Activated CD4-positive, alpha-beta T cell treated with anti-CD3 and anti-CD28 coated beads, Interleukin-2, amount 10 ng/mL, durations not matched to agents 24 days and 14 days (primary cell): ENCODE measurements at regions not wholly inside any gene's neighbourhood (a gene's known extent, or its start where the extent isn't known, plus 50 kb on each side); places are given as distances from the start of the nearest gene placed in this dataset.
"Not testable (repeated sequence)": the region's sequence is repeated elsewhere in the genome, so short reads cannot be mapped to it uniquely, and the experiment has no call there.

Experiments
- DNase-seq: peaks from one replicate; pipeline ENCODE4 v3.0.0; 2022
- H3K27ac Mint-ChIP-seq: one replicate; pipeline ENCODE4 v1.8.0; 2022; ENCODE audit warnings: mild to moderate bottlenecking, mixed read lengths
- H3K27me3 Mint-ChIP-seq: one replicate; pipeline ENCODE4 v1.8.0; 2022; ENCODE audit warnings: mixed read lengths
- H3K36me3 Mint-ChIP-seq: one replicate; pipeline ENCODE4 v1.8.0; 2022; ENCODE audit warnings: low read depth, mild to moderate bottlenecking, mixed read lengths
- H3K4me1 Mint-ChIP-seq: one replicate; pipeline ENCODE4 v1.8.0; 2021; ENCODE audit warnings: mixed read lengths
- H3K4me3 Mint-ChIP-seq: one replicate; pipeline ENCODE4 v1.8.0; 2022; ENCODE audit warnings: mild to moderate bottlenecking, moderate library complexity, mixed read lengths
- H3K9me3 Mint-ChIP-seq: one replicate; pipeline ENCODE4 v1.8.0; 2021; ENCODE audit warnings: mixed read lengths
- intact Hi-C: fragments of 100-400 bp; cut with micrococcal nuclease; formaldehyde crosslinking; loops from one replicate; pipeline ENCODE4 v1.15.1; 2023

GRCh38 chr12:25884024-25884919 is 74.2 kb upstream of the RASSF8 start:
- Mint-ChIP-seq H3K27me3 (peaks cover 2% of the 10 kb centered on the region), H3K36me3 (no peaks in the 10 kb centered on the region), H3K4me1 (no peaks in the 10 kb centered on the region), H3K4me3 (no peak overlapping the region), H3K9me3 (no peaks in the 10 kb centered on the region), H3K27ac (no peak overlapping the region)
- intact Hi-C loops = no loop called here
- no peak for DNase-seq

DNA sequence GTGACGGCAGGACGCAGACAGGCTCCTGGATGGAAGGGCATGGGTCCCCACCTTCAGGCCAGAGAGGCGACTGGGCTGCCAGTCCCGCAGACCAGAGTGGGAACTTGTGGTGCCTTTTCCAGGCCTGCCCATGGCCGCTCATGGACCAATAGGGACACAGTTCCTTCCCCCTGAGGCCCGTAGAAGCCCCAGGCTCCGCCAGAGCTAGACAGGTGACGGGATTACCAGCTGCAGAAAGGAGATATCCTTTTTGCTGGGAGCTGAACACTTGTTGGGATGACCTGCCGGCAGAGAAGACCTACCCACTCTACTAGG is 73.6 kb upstream of the RASSF8 start:
- H3K36me3 Mint-ChIP-seq = no peaks in the 10 kb centered on the region
- H3K27ac Mint-ChIP-seq = no peak overlapping the region
- peaks cover 2% of the 10 kb centered on the region for H3K27me3 Mint-ChIP-seq
- H3K4me3 Mint-ChIP-seq = no peak overlapping the region
- H3K4me1 Mint-ChIP-seq = no peaks in the 10 kb centered on the region
- DNase-seq = no peak
- intact Hi-C loops = no loop called here
- no peaks in the 10 kb centered on the region for H3K9me3 Mint-ChIP-seq

- Mint-ChIP-seq H3K27ac (no peak overlapping the region), H3K4me3 (no peak overlapping the region), H3K9me3 (no peaks in the 10 kb centered on the region), H3K27me3 (peaks cover 2% of the 10 kb centered on the region), H3K36me3 (no peaks in the 10 kb centered on the region), H3K4me1 (no peaks in the 10 kb centered on the region)
- intact Hi-C loops = no loop called here
- DNase-seq = no peak
These were observed 72.1 kb upstream of the RASSF8 start for GRCh38 chr12:25886396-25886795.

- no peaks in the 10 kb centered on the region for H3K4me1 Mint-ChIP-seq
- intact Hi-C loops = no loop called here
- DNase-seq = no peak
- no peak overlapping the region for H3K27ac Mint-ChIP-seq
- no peaks in the 10 kb centered on the region for H3K9me3 Mint-ChIP-seq
- H3K27me3 Mint-ChIP-seq = no peaks in the 10 kb centered on the region
- no peaks in the 10 kb centered on the region for H3K36me3 Mint-ChIP-seq
- H3K4me3 Mint-ChIP-seq = no peak overlapping the region
These were observed 71.1 kb upstream of the RASSF8 start for GRCh38 chr12:25887367-25887766.

- Mint-ChIP-seq H3K27ac (no peak overlapping the region), H3K4me1 (no peaks in the 10 kb centered on the region), H3K4me3 (no peak overlapping the region), H3K27me3 (no peaks in the 10 kb centered on the region), H3K9me3 (no peaks in the 10 kb centered on the region), H3K36me3 (no peaks in the 10 kb centered on the region)
- intact Hi-C loops = no loop called here
- DNase-seq = no peak
These were observed 69.3 kb upstream of the RASSF8 start for GRCh38 chr12:25889185-25889584.

- intact Hi-C loops, H3K27me3 Mint-ChIP-seq, H3K4me1 Mint-ChIP-seq, H3K36me3 Mint-ChIP-seq, DNase-seq, H3K4me3 Mint-ChIP-seq, H3K9me3 Mint-ChIP-seq, H3K27ac Mint-ChIP-seq: not testable (repeated sequence)
These were observed 67.4 kb upstream of the RASSF8 start for GRCh38 chr12:25891095-25891494.

DNA sequence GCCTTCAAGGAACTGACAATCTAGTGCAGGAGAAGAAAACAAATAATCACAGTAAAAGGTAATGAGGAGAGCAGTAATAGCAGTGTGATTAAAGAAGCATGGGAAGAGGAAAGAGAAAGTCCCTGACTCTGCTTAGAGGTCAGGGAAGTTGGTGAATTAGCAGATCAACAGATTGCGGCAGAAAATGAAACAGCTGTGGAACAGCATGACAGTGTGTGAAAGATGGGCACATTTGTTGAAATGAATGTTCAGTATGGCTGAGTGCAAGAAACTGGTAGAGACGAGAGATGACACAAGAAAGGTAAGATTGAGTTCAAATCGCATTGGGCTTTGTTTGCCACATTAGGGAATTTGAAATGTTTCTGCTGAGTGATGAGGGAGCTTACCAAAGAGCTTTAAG is 63.7 kb upstream of the RASSF8 start:
- no peaks in the 10 kb centered on the region for H3K9me3 Mint-ChIP-seq
- no peak overlapping the region for H3K4me3 Mint-ChIP-seq

GRCh38 chr12:25896981-25897380 is 61.5 kb upstream of the RASSF8 start:
- intact Hi-C loops = no loop called here
- Mint-ChIP-seq H3K27ac (no peak overlapping the region), H3K4me3 (no peak overlapping the region), H3K27me3 (peaks cover 2% of the 10 kb centered on the region), H3K4me1 (no peaks in the 10 kb centered on the region), H3K9me3 (no peaks in the 10 kb centered on the region), H3K36me3 (no peaks in the 10 kb centered on the region)
- DNase-seq = no peak

More for the DNA sequence above, 63.7 kb upstream of the RASSF8 start:
- no peak overlapping the region for H3K27ac Mint-ChIP-seq
- DNase-seq = no peak
- H3K36me3 Mint-ChIP-seq = no peaks in the 10 kb centered on the region
- H3K4me1 Mint-ChIP-seq = no peaks in the 10 kb centered on the region
- intact Hi-C loops = no loop called here
- no peaks in the 10 kb centered on the region for H3K27me3 Mint-ChIP-seq

DNA sequence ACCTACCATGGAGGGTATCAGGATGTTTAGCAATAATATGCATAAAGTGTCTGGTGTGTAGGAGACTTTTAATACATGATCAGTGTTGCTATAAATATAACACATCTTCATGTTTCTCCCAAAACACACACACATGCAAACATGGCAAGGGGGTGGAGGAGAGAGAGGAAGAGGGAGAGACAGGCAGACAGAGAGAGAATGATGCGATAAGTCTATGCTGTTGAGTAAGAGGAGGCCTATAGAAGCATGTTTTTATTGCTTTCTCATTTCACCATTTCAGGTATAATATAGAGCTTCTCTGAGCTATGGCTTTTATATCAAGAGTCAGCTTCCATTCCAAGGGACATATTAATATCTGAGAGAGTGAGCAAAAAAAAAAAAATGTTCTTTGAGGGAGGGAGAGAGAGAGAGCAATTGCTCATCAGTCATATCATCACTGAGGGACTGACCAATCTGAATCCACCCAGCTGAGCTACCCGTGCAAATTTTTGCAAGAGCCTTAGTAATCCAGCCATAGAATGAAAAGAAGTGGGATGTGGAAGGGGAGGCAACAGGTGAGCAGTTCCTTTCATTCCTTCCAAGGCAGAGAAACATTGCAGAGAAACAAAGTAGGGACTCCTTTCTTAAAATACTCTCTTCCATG is 54.8 kb upstream of the RASSF8 start:
- no peaks in the 10 kb centered on the region for H3K9me3 Mint-ChIP-seq
- H3K27me3 Mint-ChIP-seq = peaks cover 3% of the 10 kb centered on the region
- intact Hi-C loops = no loop called here
- H3K27ac Mint-ChIP-seq = no peak overlapping the region
- no peak overlapping the region for H3K4me3 Mint-ChIP-seq
- H3K36me3 Mint-ChIP-seq = no peaks in the 10 kb centered on the region
- H3K4me1 Mint-ChIP-seq = no peaks in the 10 kb centered on the region
- no peak for DNase-seq

GRCh38 chr12:25904442-25904841 is 54.0 kb upstream of the RASSF8 start:
- Mint-ChIP-seq H3K27me3 (peaks cover 3% of the 10 kb centered on the region), H3K36me3 (no peaks in the 10 kb centered on the region), H3K27ac (no peak overlapping the region), H3K9me3 (no peaks in the 10 kb centered on the region), H3K4me3 (no peak overlapping the region), H3K4me1 (no peaks in the 10 kb centered on the region)
- intact Hi-C loops = no loop called here
- DNase-seq = no peak

- no peaks in the 10 kb centered on the region for H3K9me3 Mint-ChIP-seq
- no peaks in the 10 kb centered on the region for H3K4me1 Mint-ChIP-seq
- DNase-seq = no peak
- H3K27me3 Mint-ChIP-seq = peaks cover 7% of the 10 kb centered on the region
- H3K27ac Mint-ChIP-seq = no peak overlapping the region
- intact Hi-C loops = no loop called here
- H3K36me3 Mint-ChIP-seq = no peaks in the 10 kb centered on the region
- no peak overlapping the region for H3K4me3 Mint-ChIP-seq
These were observed 51.7 kb upstream of the RASSF8 start for GRCh38 chr12:25906651-25907340.
